ENCODE measurements at regions not wholly inside any gene's neighbourhood (a gene's known extent, or its start where the extent isn't known, plus 50 kb on each side); places are given as distances from the start of the nearest gene placed in this dataset.
A peak's percentile ranks its signal among the peaks of the same experiment; 100 is the strongest.

- H3K4me1 ChIP-seq, result peaks cover 0 to 4% (median 0%) of the 10 kb centered on the region in 4 donors
- TF ChIP-seq POLR2AphosphoS5 (IDR thresholded peaks at IDR 0.05), result no peak
- intact Hi-C loops (cut with DNase I; ENCODE audit: low total_unique reads), result no loop called here
Observed at GRCh38 chr17:71284032-71284755, 836.6 kb upstream of the SOX9 start.

GRCh38 chr17:71286625-71287024 is 834.2 kb upstream of the SOX9 start:
- Histone ChIP-seq H3K27ac (no peak overlapping the region), H3K4me1 (peaks cover 0 to 4% (median 0%) of the 10 kb centered on the region in 4 donors), H3K9me3 (no peaks in the 10 kb centered on the region), H3K27me3 (no peaks in the 10 kb centered on the region), H3K36me3 (no peaks in the 10 kb centered on the region), H3K4me3 (no peak overlapping the region)
- intact Hi-C loops (cut with DNase I; ENCODE audit: low total_unique reads), result no loop called here
- 72 to 80% (median 77%) methylated on average over 7 of the region's 7 CpGs for WGBS, 5 donors
- TF ChIP-seq POLR2AphosphoS5 (IDR thresholded peaks at IDR 0.05) (no peak), CTCF (IDR thresholded peaks at IDR 0.05) (no peak), EP300 (IDR thresholded peaks at IDR 0.05) (no peak), POLR2A (IDR thresholded peaks at IDR 0.05) (no peak)
- no peak for DNase-seq

More at GRCh38 chr17:71284032-71284755, 836.6 kb upstream of the SOX9 start:
- Histone ChIP-seq H3K27me3 (no peaks in the 10 kb centered on the region), H3K9me3 (no peaks in the 10 kb centered on the region), H3K27ac (no peak overlapping the region), H3K36me3 (no peaks in the 10 kb centered on the region), H3K4me3 (no peak overlapping the region)
- no peak for DNase-seq
- 79 to 93% (median 90%) methylated on average over 7 of the region's 7 CpGs for WGBS, 5 donors

GRCh38 chr17:71287071-71287823 is 833.6 kb upstream of the SOX9 start:
- WGBS, 5 donors, result 25 to 38% (median 34%) methylated on average over 17 of the region's 17 CpGs
- intact Hi-C loops (cut with DNase I; ENCODE audit: low total_unique reads), result no loop called here
- no peak for TF ChIP-seq CTCF (IDR thresholded peaks at IDR 0.05)
- no peak for TF ChIP-seq EP300 (IDR thresholded peaks at IDR 0.05)
- Histone ChIP-seq H3K27ac (no peak overlapping the region), H3K4me1 (peaks cover 0 to 4% (median 0%) of the 10 kb centered on the region in 4 donors), H3K9me3 (no peaks in the 10 kb centered on the region), H3K4me3 (no peak overlapping the region), H3K27me3 (no peaks in the 10 kb centered on the region), H3K36me3 (no peaks in the 10 kb centered on the region)
- peak in 1 of 2 donors; percentile 20 for DNase-seq

GRCh38 chr17:71292006-71292405 is 828.8 kb upstream of the SOX9 start:
- no peaks in the 10 kb centered on the region for H3K9me3 ChIP-seq
- TF ChIP-seq POLR2A (IDR thresholded peaks at IDR 0.05) (no peak), POLR2AphosphoS5 (IDR thresholded peaks at IDR 0.05) (no peak), EP300 (IDR thresholded peaks at IDR 0.05) (no peak), CTCF (IDR thresholded peaks at IDR 0.05) (no peak)
- H3K4me3 ChIP-seq, result no peak overlapping the region
- no peaks in the 10 kb centered on the region for H3K27me3 ChIP-seq
- H3K36me3 ChIP-seq, result no peaks in the 10 kb centered on the region
- intact Hi-C loops (cut with DNase I; ENCODE audit: low total_unique reads), result no loop called here
- H3K27ac ChIP-seq, result no peak overlapping the region
- DNase-seq, result no peak
- WGBS, 5 donors, result 38 to 60% (median 53%) methylated on average over 1 of the region's 1 CpG
- H3K4me1 ChIP-seq, result peaks cover 0 to 4% (median 0%) of the 10 kb centered on the region in 4 donors

GRCh38 chr17:71296005-71296404 is 824.8 kb upstream of the SOX9 start:
- 42 to 78% (median 68%) methylated on average over 1 of the region's 1 CpG for WGBS, 5 donors
- Histone ChIP-seq H3K27ac (no peak overlapping the region), H3K36me3 (no peaks in the 10 kb centered on the region), H3K9me3 (no peaks in the 10 kb centered on the region), H3K4me1 (no peaks in the 10 kb centered on the region), H3K4me3 (no peak overlapping the region), H3K27me3 (no peaks in the 10 kb centered on the region)
- TF ChIP-seq EP300 (IDR thresholded peaks at IDR 0.05) (no peak), CTCF (IDR thresholded peaks at IDR 0.05) (no peak), POLR2AphosphoS5 (IDR thresholded peaks at IDR 0.05) (no peak), POLR2A (IDR thresholded peaks at IDR 0.05) (no peak)
- intact Hi-C loops (cut with DNase I; ENCODE audit: low total_unique reads), result no loop called here
- DNase-seq, result no peak

Measured in stomach (tissue), 8 donors.